GM12891 (cell line): ENCODE measurements at regions not wholly inside any gene's neighbourhood (a gene's known extent, or its start where the extent isn't known, plus 50 kb on each side); places are given as distances from the start of the nearest gene placed in this dataset.

Source experiments
- POLR2A ChIP-seq: IDR thresholded peaks from 2 replicates; pipeline ENCODE4 v1.6.1; 2011; ENCODE audit warnings: low read depth, low read length, control low read depth
- POLR2AphosphoS5 ChIP-seq: IDR thresholded peaks from 2 replicates; pipeline ENCODE4 v1.6.1; 2011; ENCODE audit warnings: low read depth, low read length, control low read depth
- POU2F2 ChIP-seq: IDR thresholded peaks from 2 replicates; pipeline ENCODE4 v1.6.1; 2011; ENCODE audit warnings: low read depth, mild to moderate bottlenecking, control low read depth, low read length, moderate library complexity

DNA sequence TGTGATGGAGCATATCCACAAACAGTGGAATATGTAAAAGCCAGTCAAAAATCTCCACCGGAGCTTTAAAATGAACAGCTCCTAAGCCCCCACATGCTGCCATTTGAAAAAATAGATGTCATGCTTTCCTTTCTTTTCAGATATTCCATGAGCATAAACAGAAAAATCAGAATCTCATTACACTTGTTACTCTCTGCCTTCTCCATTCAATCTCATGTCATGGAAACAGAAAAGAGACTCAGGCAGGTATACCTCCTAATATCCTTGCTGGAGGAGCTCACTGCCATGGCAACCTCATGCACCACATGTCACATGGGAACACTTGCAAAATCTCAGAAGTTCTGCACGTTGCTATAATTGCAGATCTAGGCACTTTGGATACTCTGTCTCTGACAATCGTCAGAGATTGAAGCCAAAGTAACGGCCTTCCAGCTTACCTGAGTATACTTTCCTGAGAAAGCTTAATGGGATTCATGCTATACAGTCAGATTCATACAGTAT is 317.0 kb upstream of the ADAMTS9 start:
- no peak for TF ChIP-seq POLR2AphosphoS5
- no peak for TF ChIP-seq POLR2A
- TF ChIP-seq POU2F2, result no peak
